Spleen (tissue), 7 donors: ENCODE measurements at regions not wholly inside any gene's neighbourhood (a gene's known extent, or its start where the extent isn't known, plus 50 kb on each side); places are given as distances from the start of the nearest gene placed in this dataset.

Experiments used
- POLR2A ChIP-seq, 3 donors: fragments of 450-650 bp; IDR thresholded peaks; one replicate each; pipeline ENCODE4 v1.5.1; 2017; ENCODE audit warnings: antibody characterized with exemption in 3 of 3, mild to moderate bottlenecking in 1 of 3
- POLR2AphosphoS5 ChIP-seq, 3 donors: sonication (generic); formaldehyde crosslinking; IDR thresholded peaks; one replicate each; pipeline ENCODE4 v1.5.1; 2017; ENCODE audit warnings: antibody characterized with exemption in 3 of 3
- TF ChIP-seq, protein P1 (sequence below), 11 experiments: fragments of 200-600 bp in 7 of 11; fragments of 450-650 bp in 4 of 11; sonication (generic) in 4 of 11; IDR thresholded peaks in 8 of 11; conservative IDR thresholded peaks in 3 of 11; 1 replicate in 7 of 11; 2 replicates in 4 of 11; pipeline versions ENCODE4 v1.4.0 to v1.8.0; 2016 to 2021; ENCODE audit warnings: antibody characterized with exemption in 11 of 11, inconsistent platforms in 4 of 11, mild to moderate bottlenecking in 1 of 11
- donor health status: DM: no; HTN: no; CAD: no; lungs with moderate emphysema.
- donor health status: DM: no; HTN: no; CAD: no.
- donor health status: DM: no; HTN: no; CAD: no.

DNA sequence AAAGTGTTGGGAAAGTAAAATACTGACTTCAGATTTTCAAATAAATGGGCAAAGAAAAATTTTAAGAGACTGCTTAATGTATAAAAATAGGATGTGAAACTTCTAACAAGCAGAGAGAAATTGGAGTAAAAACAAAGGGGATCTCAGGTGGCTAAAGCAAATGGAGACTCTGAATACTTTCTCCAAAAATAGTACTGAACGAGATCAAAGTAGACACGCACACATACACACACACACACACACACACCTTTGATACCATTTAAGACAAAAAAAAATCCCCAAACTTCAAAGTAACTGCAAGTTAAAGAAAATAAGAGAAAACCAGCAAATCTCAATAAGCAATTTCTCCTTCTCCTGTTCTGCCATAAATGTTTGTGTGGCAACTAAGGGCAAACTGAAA is 307.3 kb downstream of the CRPPA start:
- TF ChIP-seq, protein P1, sequence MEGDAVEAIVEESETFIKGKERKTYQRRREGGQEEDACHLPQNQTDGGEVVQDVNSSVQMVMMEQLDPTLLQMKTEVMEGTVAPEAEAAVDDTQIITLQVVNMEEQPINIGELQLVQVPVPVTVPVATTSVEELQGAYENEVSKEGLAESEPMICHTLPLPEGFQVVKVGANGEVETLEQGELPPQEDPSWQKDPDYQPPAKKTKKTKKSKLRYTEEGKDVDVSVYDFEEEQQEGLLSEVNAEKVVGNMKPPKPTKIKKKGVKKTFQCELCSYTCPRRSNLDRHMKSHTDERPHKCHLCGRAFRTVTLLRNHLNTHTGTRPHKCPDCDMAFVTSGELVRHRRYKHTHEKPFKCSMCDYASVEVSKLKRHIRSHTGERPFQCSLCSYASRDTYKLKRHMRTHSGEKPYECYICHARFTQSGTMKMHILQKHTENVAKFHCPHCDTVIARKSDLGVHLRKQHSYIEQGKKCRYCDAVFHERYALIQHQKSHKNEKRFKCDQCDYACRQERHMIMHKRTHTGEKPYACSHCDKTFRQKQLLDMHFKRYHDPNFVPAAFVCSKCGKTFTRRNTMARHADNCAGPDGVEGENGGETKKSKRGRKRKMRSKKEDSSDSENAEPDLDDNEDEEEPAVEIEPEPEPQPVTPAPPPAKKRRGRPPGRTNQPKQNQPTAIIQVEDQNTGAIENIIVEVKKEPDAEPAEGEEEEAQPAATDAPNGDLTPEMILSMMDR (IDR thresholded peaks at IDR 0.05 in 8 of 11, conservative IDR thresholded peaks at IDR 0.05 in 3 of 11): no peak
- no peak for TF ChIP-seq POLR2A (IDR thresholded peaks at IDR 0.05)
- no peak for TF ChIP-seq POLR2AphosphoS5 (IDR thresholded peaks at IDR 0.05)
